HEK293 (cell line): ENCODE measurements at regions not wholly inside any gene's neighbourhood (a gene's known extent, or its start where the extent isn't known, plus 50 kb on each side); places are given as distances from the start of the nearest gene placed in this dataset.

Experiments
- EGR2 ChIP-seq: fragments of 450-650 bp; formaldehyde crosslinking; IDR thresholded peaks from 2 replicates; pipeline ENCODE4 v1.5.1; 2016; ENCODE audit warnings: low read depth, missing biosample characterization, missing genetic modification characterization
- GFI1B ChIP-seq: fragments of 450-650 bp; formaldehyde crosslinking; IDR thresholded peaks from 2 replicates; pipeline ENCODE4 v1.5.1; 2016; ENCODE audit warnings: missing biosample characterization, missing genetic modification characterization
- GLI2 ChIP-seq: fragments of 450-650 bp; formaldehyde crosslinking; IDR thresholded peaks from 2 replicates; pipeline ENCODE4; 2017; ENCODE audit warnings: missing biosample characterization, missing genetic modification characterization, low read depth, borderline replicate concordance
- IKZF3 ChIP-seq: fragments of 450-650 bp; IDR thresholded peaks from 2 replicates; pipeline ENCODE4 v1.5.0; 2018; ENCODE audit warnings: missing biosample characterization, mild to moderate bottlenecking, missing genetic modification characterization, moderate library complexity
- INSM2 ChIP-seq: fragments of 450-650 bp; formaldehyde crosslinking; IDR thresholded peaks from 2 replicates; pipeline ENCODE4 v1.5.1; 2016; ENCODE audit warnings: missing biosample characterization, missing genetic modification characterization
- KLF1 ChIP-seq: fragments of 450-650 bp; formaldehyde crosslinking; IDR thresholded peaks from 2 replicates; pipeline ENCODE4 v1.5.1; 2016; ENCODE audit warnings: missing biosample characterization, missing genetic modification characterization
- PRDM1 ChIP-seq: fragments of 450-650 bp; formaldehyde crosslinking; IDR thresholded peaks from 2 replicates; pipeline ENCODE4; 2016; ENCODE audit warnings: missing biosample characterization, missing genetic modification characterization
- PRDM4 ChIP-seq: fragments of 450-650 bp; formaldehyde crosslinking; IDR thresholded peaks from 2 replicates; pipeline ENCODE4 v1.5.1; 2017; ENCODE audit warnings: missing biosample characterization, missing genetic modification characterization
- REPIN1 ChIP-seq: fragments of 450-650 bp; formaldehyde crosslinking; IDR thresholded peaks from 2 replicates; pipeline ENCODE4 v1.5.1; 2017; ENCODE audit warnings: missing biosample characterization, missing genetic modification characterization, low read depth
- SP3 ChIP-seq: fragments of 450-650 bp; formaldehyde crosslinking; IDR thresholded peaks from 2 replicates; pipeline ENCODE4 v1.5.1; 2016; ENCODE audit warnings: missing biosample characterization, missing genetic modification characterization
- TCF7L2 ChIP-seq: IDR thresholded peaks from 2 replicates; pipeline ENCODE4 v1.6.1; 2011; ENCODE audit warnings: low read depth, mild to moderate bottlenecking, inconsistent platforms, low read length, moderate library complexity, borderline replicate concordance
- WT1 ChIP-seq: fragments of 450-650 bp; formaldehyde crosslinking; IDR thresholded peaks from 2 replicates; pipeline ENCODE4 v1.5.1; 2016; ENCODE audit warnings: missing biosample characterization, missing genetic modification characterization
- YY2 ChIP-seq: fragments of 450-650 bp; formaldehyde crosslinking; IDR thresholded peaks from 2 replicates; pipeline ENCODE4 v1.5.1; 2016; ENCODE audit warnings: missing biosample characterization, missing genetic modification characterization
- ZBTB20 ChIP-seq: fragments of 450-650 bp; formaldehyde crosslinking; IDR thresholded peaks from 2 replicates; pipeline ENCODE4 v1.5.1; 2016; ENCODE audit warnings: missing biosample characterization, missing genetic modification characterization
- ZBTB21 ChIP-seq: fragments of 450-650 bp; formaldehyde crosslinking; IDR thresholded peaks from 2 replicates; pipeline ENCODE4 v1.5.1; 2017; ENCODE audit warnings: missing biosample characterization, missing genetic modification characterization
- ZFP3 ChIP-seq: fragments of 450-650 bp; formaldehyde crosslinking; IDR thresholded peaks from 2 replicates; pipeline ENCODE4 v1.5.1; 2016; ENCODE audit warnings: low read depth, missing biosample characterization, missing genetic modification characterization
- ZNF114 ChIP-seq: fragments of 450-650 bp; formaldehyde crosslinking; IDR thresholded peaks from 2 replicates; pipeline ENCODE4 v1.5.0; 2017; ENCODE audit warnings: missing biosample characterization, missing genetic modification characterization
- ZNF121 ChIP-seq: fragments of 450-650 bp; formaldehyde crosslinking; IDR thresholded peaks from 2 replicates; pipeline ENCODE4 v1.5.1; 2016; ENCODE audit warnings: missing biosample characterization, missing genetic modification characterization
- ZNF132 ChIP-seq: fragments of 450-650 bp; formaldehyde crosslinking; IDR thresholded peaks from 2 replicates; pipeline ENCODE4 v1.5.1; 2017; ENCODE audit warnings: missing biosample characterization, missing genetic modification characterization, borderline replicate concordance
- ZNF140 ChIP-seq: fragments of 450-650 bp; formaldehyde crosslinking; IDR thresholded peaks from 2 replicates; pipeline ENCODE4 v1.5.1; 2016; ENCODE audit warnings: missing biosample characterization, missing genetic modification characterization
- ZNF175 ChIP-seq: fragments of 450-650 bp; formaldehyde crosslinking; IDR thresholded peaks from 2 replicates; pipeline ENCODE4 v1.5.1; 2016; ENCODE audit warnings: missing biosample characterization, missing genetic modification characterization
- ZNF211 ChIP-seq: fragments of 450-650 bp; formaldehyde crosslinking; IDR thresholded peaks from 2 replicates; pipeline ENCODE4 v1.5.1; 2016; ENCODE audit warnings: low read depth, missing biosample characterization, missing genetic modification characterization
- ZNF248 ChIP-seq: fragments of 450-650 bp; formaldehyde crosslinking; IDR thresholded peaks from 2 replicates; pipeline ENCODE4 v1.5.1; 2017; ENCODE audit warnings: missing biosample characterization, missing genetic modification characterization
- ZNF266 ChIP-seq: fragments of 450-650 bp; formaldehyde crosslinking; IDR thresholded peaks from 2 replicates; pipeline ENCODE4 v1.5.1; 2016; ENCODE audit warnings: missing biosample characterization, missing genetic modification characterization, low read depth
- ZNF274 ChIP-seq, 2 experiments: fragments of 200-500 bp in 1 of 2; fragments of 450-650 bp in 1 of 2; sonication (Bioruptor generic) in 1 of 2; formaldehyde crosslinking in 1 of 2; IDR thresholded peaks; 2 replicates each; pipeline versions ENCODE4 v1.5.1 to v1.6.1; 2014 to 2016; ENCODE audit warnings: borderline replicate concordance in 1 of 2, inconsistent platforms in 1 of 2, low read length in 1 of 2, missing biosample characterization in 1 of 2, missing genetic modification characterization in 1 of 2
- ZNF341 ChIP-seq: fragments of 450-650 bp; formaldehyde crosslinking; IDR thresholded peaks from 2 replicates; pipeline ENCODE4; 2016; ENCODE audit warnings: low read depth, missing biosample characterization, missing genetic modification characterization
- ZNF362 ChIP-seq: fragments of 450-650 bp; formaldehyde crosslinking; IDR thresholded peaks from 2 replicates; pipeline ENCODE4 v1.5.1; 2016; ENCODE audit warnings: missing biosample characterization, missing genetic modification characterization
- ZNF391 ChIP-seq: fragments of 450-650 bp; formaldehyde crosslinking; IDR thresholded peaks from 2 replicates; pipeline ENCODE4 v1.5.1; 2016; ENCODE audit warnings: low read depth, missing biosample characterization, missing genetic modification characterization, borderline replicate concordance
- ZNF585B ChIP-seq: fragments of 450-650 bp; formaldehyde crosslinking; IDR thresholded peaks from 2 replicates; pipeline ENCODE4 v1.5.1; 2016; ENCODE audit warnings: missing biosample characterization, missing genetic modification characterization
- ZNF629 ChIP-seq: fragments of 450-650 bp; formaldehyde crosslinking; IDR thresholded peaks from 2 replicates; pipeline ENCODE4 v1.5.1; 2017; ENCODE audit warnings: missing biosample characterization, missing genetic modification characterization
- ZNF654 ChIP-seq: fragments of 450-650 bp; formaldehyde crosslinking; IDR thresholded peaks from 2 replicates; pipeline ENCODE4 v1.5.1; 2016; ENCODE audit warnings: low read depth, missing biosample characterization, missing genetic modification characterization
- ZNF660 ChIP-seq: fragments of 450-650 bp; IDR thresholded peaks from 2 replicates; pipeline ENCODE4 v1.5.1; 2018; ENCODE audit warnings: missing biosample characterization, mild to moderate bottlenecking, missing genetic modification characterization
- ZNF670 ChIP-seq: fragments of 450-650 bp; formaldehyde crosslinking; IDR thresholded peaks from 2 replicates; pipeline ENCODE4 v1.5.1; 2016; ENCODE audit warnings: missing biosample characterization, missing genetic modification characterization, low read depth
- ZNF76 ChIP-seq: fragments of 450-650 bp; formaldehyde crosslinking; IDR thresholded peaks from 2 replicates; pipeline ENCODE4; 2016; ENCODE audit warnings: low read depth, missing biosample characterization, missing genetic modification characterization, borderline replicate concordance
- ZNF791 ChIP-seq: fragments of 450-650 bp; formaldehyde crosslinking; IDR thresholded peaks from 2 replicates; pipeline ENCODE4 v1.5.1; 2016; ENCODE audit warnings: missing biosample characterization, missing genetic modification characterization
- ZSCAN4 ChIP-seq: fragments of 450-650 bp; formaldehyde crosslinking; IDR thresholded peaks from 2 replicates; pipeline ENCODE4 v1.5.1; 2017; ENCODE audit warnings: missing biosample characterization, missing genetic modification characterization

- TF ChIP-seq INSM2 (tag by site-specific recombination) (peak; percentile 68), ZBTB20 (tag by site-specific recombination) (no peak), ZNF274 (IDR thresholded peaks at IDR 0.05; ENCODE audit: low read length) (no peak), ZNF274 (tag by site-specific recombination; IDR thresholded peaks at IDR 0.05; ENCODE audit: borderline replicate concordance) (no peak), TCF7L2 (peak; percentile 43; the same call in 1 of the 2 replicates), ZNF660 (tag by site-specific recombination) (no peak), KLF1 (no peak), ZNF266 (tag by site-specific recombination) (no peak), YY2 (tag by site-specific recombination) (no peak), ZNF121 (no peak), ZNF670 (no peak), GFI1B (tag by site-specific recombination) (no peak), SP3 (tag by site-specific recombination) (no peak; the same call in 1 of the 2 replicates), ZNF362 (tag by site-specific recombination) (peak; percentile 88; the same call in 1 of the 2 replicates), ZNF391 (tag by site-specific recombination) (no peak), ZNF175 (tag by site-specific recombination) (no peak), EGR2 (tag by site-specific recombination) (no peak), ZNF76 (tag by site-specific recombination) (no peak), ZNF341 (tag by site-specific recombination) (no peak), ZNF629 (tag by site-specific recombination) (peak; percentile 46; the same call in 1 of the 2 replicates), ZNF114 (tag by site-specific recombination) (no peak), PRDM1 (tag by site-specific recombination) (no peak), ZNF654 (peak; percentile 16), ZFP3 (tag by site-specific recombination) (no peak), GLI2 (tag by site-specific recombination) (no peak), ZNF248 (tag by site-specific recombination) (no peak), WT1 (no peak), ZBTB21 (peak; percentile 76; the same call in 1 of the 2 replicates), PRDM4 (tag by site-specific recombination) (no peak), IKZF3 (no peak), ZNF585B (tag by site-specific recombination) (no peak), ZNF211 (tag by site-specific recombination) (no peak), REPIN1 (tag by site-specific recombination) (no peak), ZNF791 (no peak), ZSCAN4 (tag by site-specific recombination) (no peak), ZNF140 (tag by site-specific recombination) (no peak), ZNF132 (no peak)
Observed at GRCh38 chr1:70840260-70840953, 207.2 kb downstream of the PTGER3 start (continued).
